Fibroblast of lung (primary cell): ENCODE measurements at regions not wholly inside any gene's neighbourhood (a gene's known extent, or its start where the extent isn't known, plus 50 kb on each side); places are given as distances from the start of the nearest gene placed in this dataset.

Experiments used
- EZH2 ChIP-seq: IDR thresholded peaks from 2 replicates; pipeline ENCODE4 v1.5.1; 2012; ENCODE audit warnings: low read length, control low read depth, mild to moderate bottlenecking; ENCODE audit errors: missing control alignments
- TF ChIP-seq, protein P1 (sequence below), 2 donors: IDR thresholded peaks in 1 of 2; conservative IDR thresholded peaks in 1 of 2; 1 replicate in 1 of 2; 2 replicates in 1 of 2; pipeline ENCODE4 v1.5.1; 2011 to 2012; ENCODE audit warnings: low read length in 2 of 2, control low read depth in 1 of 2, inconsistent platforms in 1 of 2, low read depth in 1 of 2, mild to moderate bottlenecking in 1 of 2

DNA sequence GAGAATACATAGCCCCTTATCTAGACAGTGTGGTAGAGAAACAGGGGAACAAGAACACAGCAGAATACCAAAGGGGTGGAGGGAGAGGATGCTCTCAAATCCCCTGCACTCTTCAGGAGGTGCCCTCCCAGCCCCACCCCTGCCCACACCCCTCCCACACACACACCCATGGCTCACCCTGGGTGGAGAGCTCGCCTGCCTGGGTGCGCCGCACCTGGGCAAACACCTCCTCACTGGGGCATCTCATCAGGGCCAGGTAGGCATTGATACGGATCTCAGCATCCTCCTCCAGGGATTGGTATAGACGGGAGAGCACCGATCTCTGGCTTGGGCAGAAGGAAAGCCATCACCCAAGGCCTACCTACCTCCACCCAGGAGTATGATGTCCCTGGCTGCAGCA, 95.2 kb downstream of the LITAF start:
- TF ChIP-seq, protein P1, sequence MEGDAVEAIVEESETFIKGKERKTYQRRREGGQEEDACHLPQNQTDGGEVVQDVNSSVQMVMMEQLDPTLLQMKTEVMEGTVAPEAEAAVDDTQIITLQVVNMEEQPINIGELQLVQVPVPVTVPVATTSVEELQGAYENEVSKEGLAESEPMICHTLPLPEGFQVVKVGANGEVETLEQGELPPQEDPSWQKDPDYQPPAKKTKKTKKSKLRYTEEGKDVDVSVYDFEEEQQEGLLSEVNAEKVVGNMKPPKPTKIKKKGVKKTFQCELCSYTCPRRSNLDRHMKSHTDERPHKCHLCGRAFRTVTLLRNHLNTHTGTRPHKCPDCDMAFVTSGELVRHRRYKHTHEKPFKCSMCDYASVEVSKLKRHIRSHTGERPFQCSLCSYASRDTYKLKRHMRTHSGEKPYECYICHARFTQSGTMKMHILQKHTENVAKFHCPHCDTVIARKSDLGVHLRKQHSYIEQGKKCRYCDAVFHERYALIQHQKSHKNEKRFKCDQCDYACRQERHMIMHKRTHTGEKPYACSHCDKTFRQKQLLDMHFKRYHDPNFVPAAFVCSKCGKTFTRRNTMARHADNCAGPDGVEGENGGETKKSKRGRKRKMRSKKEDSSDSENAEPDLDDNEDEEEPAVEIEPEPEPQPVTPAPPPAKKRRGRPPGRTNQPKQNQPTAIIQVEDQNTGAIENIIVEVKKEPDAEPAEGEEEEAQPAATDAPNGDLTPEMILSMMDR (conservative IDR thresholded peaks at IDR 0.05 in 1 of 2, IDR thresholded peaks at IDR 0.05 in 1 of 2; ENCODE audit: low read depth in 1 of 2, low read length in 2 of 2): no peak
- no peak for TF ChIP-seq EZH2
